ENCODE measurements at regions not wholly inside any gene's neighbourhood (a gene's known extent, or its start where the extent isn't known, plus 50 kb on each side); places are given as distances from the start of the nearest gene placed in this dataset.

DNA sequence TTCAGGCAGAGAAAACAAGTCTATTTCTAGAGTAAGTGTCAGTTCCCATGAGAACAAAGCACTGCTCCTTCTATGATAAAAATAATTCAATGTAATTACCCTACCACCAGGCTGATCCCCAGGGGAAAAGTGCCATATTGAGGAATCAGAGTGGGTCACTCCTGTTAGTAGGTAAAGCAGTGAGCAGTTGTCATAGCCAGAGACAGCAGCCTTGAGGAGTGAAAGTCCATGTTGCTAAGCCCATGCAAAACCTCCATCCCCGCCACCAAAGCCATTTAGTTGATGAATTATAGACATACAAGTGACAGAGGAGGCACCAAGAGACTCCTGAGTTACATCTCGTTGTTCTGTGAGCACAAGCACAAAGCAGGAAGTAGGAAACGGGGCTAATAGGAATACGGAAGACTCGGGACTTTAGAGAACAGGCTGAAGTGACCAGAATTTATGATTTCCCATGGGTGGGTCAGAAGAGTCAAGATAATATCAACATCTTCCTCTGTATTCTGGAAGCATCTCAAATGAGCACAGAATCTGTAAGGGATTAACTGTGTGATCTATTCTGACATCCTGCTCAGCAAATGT, 197.9 kb downstream of the MAFB start:
- no peak for DNase-seq (ENCODE audit: low spot score)

- DNase-seq (ENCODE audit: low spot score): no peak
Observed at GRCh38 chr20:40489886-40490285, 199.2 kb downstream of the MAFB start.

- DNase-seq (ENCODE audit: low spot score): no peak
Observed at GRCh38 chr20:40488401-40488800, 200.6 kb downstream of the MAFB start.

GRCh38 chr20:40486297-40486696, 202.7 kb downstream of the MAFB start:
- no peak for DNase-seq (ENCODE audit: low spot score)

DNA sequence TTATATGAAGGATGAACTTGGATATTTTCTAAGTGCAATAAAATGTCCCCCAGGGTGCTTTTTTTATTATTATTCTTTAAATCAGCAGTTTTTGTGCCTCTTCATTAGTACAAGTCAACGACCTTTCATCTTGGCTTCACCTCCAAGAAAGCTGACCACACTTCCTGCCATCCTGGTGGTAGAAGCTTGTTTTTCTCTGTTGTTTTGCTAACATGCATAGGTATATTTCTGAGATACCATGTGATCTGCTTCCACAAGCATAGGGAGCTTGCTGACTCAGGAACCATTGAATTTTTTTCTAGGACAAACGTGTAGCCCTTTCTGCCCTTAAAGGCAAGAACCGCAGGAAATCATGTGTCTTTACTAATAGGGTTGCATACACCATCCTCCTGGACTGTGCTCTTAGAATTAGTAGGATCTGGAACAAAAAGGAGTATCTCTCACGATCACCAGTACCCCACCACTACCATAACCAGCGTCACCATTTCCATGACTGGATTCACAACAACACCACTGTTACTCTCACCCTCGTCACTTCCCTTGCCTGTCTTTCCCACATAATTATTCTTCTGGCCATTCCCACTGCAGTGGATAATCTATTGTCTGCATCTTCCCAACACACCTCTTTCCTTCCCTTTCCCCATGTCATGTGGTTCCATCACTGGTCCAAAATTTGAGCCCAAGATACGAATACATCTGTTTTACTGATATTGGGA, 207.1 kb downstream of the MAFB start:
- no peak for DNase-seq (ENCODE audit: low spot score)

- DNase-seq (ENCODE audit: low spot score): no peak
Observed at GRCh38 chr20:40481337-40481736, 207.7 kb downstream of the MAFB start.

GRCh38 chr20:40477805-40478204, 211.2 kb downstream of the MAFB start:
- DNase-seq (ENCODE audit: low spot score): no peak

- no peak for DNase-seq (ENCODE audit: low spot score)
Observed at GRCh38 chr20:40476461-40476860, 212.6 kb downstream of the MAFB start.

GRCh38 chr20:40472905-40473304, 216.1 kb downstream of the MAFB start:
- no peak for DNase-seq (ENCODE audit: low spot score)

GRCh38 chr20:40471261-40471629, 217.8 kb downstream of the MAFB start:
- DNase-seq (ENCODE audit: low spot score): no peak

DNA sequence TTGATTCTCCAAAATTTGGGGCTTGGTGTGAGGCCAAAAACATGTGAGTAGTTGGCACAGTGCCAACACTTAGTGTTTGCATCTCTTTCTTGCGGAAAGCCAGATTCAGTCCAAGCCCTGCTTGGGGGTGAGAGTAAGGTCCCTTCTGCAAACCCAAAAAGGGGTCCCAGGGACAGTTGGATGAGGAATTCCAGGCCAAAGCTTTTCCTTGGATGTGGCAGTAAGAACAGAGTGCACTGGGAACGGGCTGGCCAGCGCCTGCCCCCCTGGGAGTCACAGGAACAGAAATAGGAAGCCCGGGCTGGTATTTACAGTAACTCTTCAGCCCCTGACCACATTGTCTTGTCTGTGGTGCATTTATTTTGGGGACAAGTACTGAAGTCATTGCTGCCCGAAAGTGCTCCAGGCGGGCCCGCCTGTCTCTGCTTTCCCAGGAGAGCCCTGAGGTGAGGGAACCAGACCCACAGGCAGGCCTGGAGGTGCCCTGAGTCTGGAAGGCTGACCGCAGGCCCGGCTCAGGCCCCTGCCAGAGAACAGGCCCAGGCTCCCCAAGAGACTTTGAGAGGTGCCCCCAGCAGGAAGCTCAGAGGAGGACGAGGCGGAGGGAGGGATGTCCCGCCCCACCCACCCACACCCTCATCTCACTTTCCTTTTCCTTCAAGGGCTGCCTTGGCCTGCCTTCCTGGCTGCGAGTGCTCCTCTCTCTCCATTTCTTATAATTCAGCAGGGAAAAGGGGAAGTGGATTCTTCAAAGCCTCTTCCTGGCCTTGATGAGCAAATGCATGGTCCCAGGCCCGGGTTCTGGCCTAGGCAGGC, 218.4 kb downstream of the MAFB start:
- no peak for DNase-seq (ENCODE audit: low spot score)

DNA sequence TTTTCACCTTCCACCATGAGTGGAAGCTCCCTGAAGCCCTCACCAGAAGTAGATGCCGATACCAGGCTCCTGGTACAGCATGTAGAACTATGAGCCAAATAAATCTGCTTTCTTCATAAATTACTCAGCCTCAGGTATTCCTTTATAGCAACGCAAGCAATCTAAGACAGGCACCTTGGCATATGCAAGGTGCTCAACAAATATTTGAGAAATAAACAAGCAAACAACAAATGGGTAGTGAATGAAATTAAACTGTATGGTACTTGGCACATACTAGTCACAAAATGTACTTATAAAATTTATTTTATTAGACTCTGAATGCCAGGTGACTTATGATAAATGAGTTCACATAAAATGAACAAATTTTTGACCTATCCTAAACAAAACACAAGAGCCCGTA, 220.3 kb downstream of the MAFB start:
- DNase-seq (ENCODE audit: low spot score): no peak

DNA sequence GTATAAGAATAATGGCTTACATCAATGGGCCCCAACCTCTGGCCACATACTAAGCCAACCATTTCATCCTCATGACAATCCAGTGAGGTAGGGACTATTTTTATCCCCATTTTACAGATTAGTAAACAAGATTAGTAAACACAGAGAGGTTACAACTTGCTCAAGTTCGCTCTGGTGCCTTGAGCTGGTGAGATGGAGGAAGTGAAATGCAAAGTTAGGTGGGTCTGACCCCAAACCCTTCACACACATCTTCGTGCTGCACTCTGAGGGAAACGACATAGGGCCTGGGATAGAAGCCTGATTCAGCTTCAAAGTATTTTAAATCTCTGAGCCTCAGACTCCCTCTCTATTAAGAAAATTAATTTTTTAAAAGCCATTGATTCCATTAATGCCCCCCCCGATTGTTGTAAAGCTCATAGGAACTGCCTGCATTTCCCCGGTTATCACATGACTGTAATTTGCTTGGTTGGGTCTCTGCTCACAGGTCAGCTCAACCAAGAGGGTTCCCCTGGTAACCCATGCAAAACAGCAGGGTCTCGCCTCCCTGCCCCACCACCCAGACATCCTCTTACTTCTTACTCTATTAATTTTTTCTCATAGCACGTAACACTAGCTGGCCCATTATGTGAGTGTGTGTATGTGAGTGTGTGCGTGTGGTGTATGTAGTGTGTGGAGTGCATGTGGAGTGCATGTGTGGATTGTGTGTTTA, 221.2 kb downstream of the MAFB start:
- no peak for DNase-seq (ENCODE audit: low spot score)

DNA sequence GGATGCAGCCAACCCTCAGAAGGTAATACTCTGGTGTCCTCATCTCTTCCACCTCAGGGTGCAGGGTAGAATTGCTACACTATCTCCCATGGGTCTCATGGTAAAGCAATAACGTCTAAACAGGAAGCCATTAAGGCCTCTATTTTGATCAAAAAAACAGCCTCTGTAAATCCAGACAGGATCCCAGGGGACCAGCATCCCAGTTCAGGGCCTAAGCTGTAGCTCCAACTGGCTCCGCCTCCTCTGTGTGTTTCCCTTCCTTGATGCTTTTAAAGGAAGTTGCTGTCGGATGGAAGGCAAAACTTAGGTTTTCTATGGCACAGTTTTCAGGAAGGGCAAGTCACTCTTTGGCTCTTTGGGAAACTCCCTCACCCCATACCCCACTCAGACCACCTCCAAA, 222.0 kb downstream of the MAFB start:
- DNase-seq (ENCODE audit: low spot score): no peak

GRCh38 chr20:40464731-40465208, 224.3 kb downstream of the MAFB start:
- DNase-seq (ENCODE audit: low spot score): no peak

GRCh38 chr20:40463171-40463570, 225.9 kb downstream of the MAFB start:
- no peak for DNase-seq (ENCODE audit: low spot score)

DNA sequence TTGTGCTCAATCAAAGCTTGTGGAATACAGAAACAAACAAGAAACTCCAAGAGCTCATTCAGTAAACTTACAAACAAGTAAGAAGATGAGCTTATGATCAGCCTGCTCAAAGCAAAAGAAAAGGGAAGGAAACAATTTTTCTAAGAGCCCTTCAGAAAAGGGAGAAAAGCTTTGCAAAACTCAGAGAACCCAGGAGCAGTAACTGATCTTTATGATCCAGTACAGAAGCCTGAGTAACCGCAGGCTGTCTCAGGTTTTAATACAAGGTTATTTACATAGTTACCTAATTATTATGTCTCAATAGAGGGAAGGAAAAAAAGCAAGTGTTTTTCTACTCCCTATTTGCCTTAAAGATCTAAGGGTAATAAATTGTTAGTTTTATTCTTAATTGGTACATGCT, 226.5 kb downstream of the MAFB start:
- no peak for DNase-seq (ENCODE audit: low spot score)

- no peak for DNase-seq (ENCODE audit: low spot score)
Observed at GRCh38 chr20:40459299-40459698, 229.7 kb downstream of the MAFB start.

- DNase-seq (ENCODE audit: low spot score): no peak
Observed at GRCh38 chr20:40457404-40457803, 231.6 kb downstream of the MAFB start.

DNA sequence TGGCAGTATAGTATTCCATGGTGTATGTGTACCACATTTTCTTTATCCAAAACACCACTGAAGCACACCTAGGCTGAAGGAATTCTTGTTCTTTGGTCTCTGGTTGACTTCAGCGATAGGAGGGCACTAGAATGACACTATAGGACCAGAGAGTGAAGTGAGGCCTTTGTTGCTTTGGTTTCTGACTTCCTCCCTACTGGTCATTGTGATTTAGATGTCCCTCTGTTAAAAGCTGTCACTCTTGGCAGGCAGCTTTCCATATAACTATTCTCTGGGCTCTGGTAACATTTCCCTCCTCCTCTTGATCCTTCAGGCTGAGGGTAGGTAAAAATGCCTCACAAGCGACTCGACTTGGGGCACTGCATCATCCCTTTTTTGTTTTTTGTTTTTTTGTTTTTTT, 236.3 kb downstream of the MAFB start:
- no peak for DNase-seq (ENCODE audit: low spot score)

DNA sequence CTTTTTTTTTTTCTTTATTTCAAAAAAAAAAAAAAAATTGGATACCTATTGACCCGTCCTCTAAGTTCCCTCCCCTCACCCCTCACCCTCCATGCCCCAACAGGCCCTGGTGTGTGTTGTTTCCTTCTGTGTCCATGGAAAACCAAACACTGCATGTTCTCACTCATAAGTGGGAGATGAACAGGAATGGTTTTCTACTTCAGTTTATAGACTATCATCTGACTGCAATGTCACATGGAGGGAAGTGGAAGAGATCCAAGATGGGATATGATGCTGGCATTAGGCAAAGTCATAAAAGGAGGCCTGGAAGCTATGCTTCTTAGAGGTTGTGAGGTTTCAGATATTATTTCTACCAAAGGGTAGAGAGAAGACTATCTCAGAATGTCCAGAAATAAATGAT, 237.5 kb downstream of the MAFB start:
- DNase-seq (ENCODE audit: low spot score): no peak

- DNase-seq (ENCODE audit: low spot score): no peak
Observed at GRCh38 chr20:40449974-40450616, 238.9 kb downstream of the MAFB start.
